AG20443 (cell line): ENCODE measurements at regions not wholly inside any gene's neighbourhood (a gene's known extent, or its start where the extent isn't known, plus 50 kb on each side); places are given as distances from the start of the nearest gene placed in this dataset.

Experiments used
- DNase-seq: peaks from one replicate; pipeline ENCODE4 v3.0.0; 2012; ENCODE audit warnings: low spot score, mixed read lengths

DNA sequence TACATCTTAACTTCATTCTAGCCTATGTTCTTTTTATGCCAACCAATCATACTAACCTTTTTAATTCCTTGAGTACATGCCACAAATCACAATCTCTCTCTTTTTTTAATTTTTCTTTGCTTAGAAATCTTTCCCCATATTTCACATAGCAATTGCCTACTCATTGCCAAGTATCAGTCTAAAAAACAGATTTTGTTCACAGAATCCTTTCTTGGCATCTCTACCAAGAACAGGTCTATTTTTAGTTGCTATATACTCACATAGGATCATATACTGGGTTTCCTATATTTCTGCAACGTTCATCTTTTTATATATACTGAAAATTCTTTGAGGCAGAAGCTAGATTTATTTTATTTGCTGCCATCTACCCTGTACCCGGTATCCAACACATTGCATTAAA, 292.1 kb downstream of the GASK1B start:
- no peak for DNase-seq

GRCh38 chr4:157854819-157855218, 318.0 kb downstream of the GASK1B start:
- no peak for DNase-seq

- DNase-seq, result no peak
These were observed 332.2 kb downstream of the GASK1B start for GRCh38 chr4:157840648-157841047.

- no peak for DNase-seq
These were observed 332.8 kb downstream of the GASK1B start for GRCh38 chr4:157840034-157840433.

DNA sequence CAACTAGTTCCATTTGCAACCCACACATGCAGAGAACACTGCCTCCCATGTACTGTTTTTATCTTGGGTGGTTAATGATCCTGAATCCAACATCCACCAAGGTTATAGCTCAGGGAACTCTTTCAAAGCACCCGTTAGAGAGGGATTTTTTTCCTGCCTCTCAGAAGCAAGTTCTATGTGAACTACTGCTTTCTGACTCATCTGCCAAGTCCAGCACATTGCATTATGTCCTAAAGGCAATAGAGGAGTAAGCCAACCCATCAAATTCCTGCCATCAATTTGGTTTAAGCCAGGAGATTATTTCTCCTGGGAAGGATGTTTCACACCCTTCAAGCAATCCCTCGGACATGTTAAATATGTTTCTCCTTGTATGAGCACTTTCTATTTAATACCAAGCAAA, 334.5 kb downstream of the GASK1B start:
- DNase-seq, result no peak

DNA sequence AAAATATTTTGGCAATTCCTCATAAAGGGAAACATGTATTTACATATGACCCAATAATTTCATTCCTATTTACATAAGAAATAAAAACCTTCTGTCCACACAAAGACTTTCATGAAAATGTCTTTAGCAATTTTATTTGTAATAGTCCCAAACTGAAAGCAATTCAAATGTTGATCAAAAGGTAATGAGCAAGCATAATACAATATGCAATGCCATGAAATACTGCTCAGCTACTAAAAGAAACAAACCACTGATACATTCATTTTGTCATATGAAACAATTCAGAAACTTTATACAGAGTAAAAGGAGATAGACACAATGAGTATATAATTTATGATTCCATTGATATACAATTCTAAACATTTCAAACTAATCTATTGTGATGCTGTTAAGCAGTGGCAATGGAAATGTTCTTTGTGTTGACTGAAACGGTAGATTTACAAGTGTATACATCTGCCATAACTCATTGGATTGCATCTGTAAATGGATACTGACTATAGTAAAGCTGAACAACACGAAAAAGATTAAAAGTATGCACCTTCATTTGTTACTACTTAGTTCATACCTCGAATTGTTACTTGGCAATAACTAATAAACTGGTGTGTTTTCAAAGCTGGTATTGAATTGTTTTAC, 335.6 kb downstream of the GASK1B start:
- no peak for DNase-seq

- no peak for DNase-seq
These were observed 340.2 kb downstream of the GASK1B start for GRCh38 chr4:157832596-157832995.

- no peak for DNase-seq
These were observed 348.8 kb downstream of the GASK1B start for GRCh38 chr4:157824021-157824420.

DNA sequence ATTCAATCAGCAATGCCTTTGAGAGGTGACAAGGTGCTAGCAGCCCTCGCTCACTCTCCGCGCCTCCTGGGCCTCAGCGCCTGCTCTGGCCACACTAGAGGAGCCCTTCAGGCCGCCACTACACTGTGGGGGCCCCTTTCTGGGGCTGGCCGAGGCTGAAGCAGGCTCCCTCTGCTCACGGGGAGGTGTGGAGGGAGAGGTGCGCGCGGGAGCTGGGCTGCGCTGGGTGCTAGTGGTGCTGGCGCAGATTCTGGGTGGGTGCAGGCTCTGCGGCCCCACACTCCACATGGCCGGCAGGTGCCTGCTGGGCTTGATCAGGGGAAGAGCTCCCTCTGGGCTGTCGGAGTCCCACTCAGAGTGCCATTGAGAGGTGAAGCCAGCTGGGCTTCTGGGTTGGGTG, 351.0 kb downstream of the GASK1B start:
- no peak for DNase-seq

DNA sequence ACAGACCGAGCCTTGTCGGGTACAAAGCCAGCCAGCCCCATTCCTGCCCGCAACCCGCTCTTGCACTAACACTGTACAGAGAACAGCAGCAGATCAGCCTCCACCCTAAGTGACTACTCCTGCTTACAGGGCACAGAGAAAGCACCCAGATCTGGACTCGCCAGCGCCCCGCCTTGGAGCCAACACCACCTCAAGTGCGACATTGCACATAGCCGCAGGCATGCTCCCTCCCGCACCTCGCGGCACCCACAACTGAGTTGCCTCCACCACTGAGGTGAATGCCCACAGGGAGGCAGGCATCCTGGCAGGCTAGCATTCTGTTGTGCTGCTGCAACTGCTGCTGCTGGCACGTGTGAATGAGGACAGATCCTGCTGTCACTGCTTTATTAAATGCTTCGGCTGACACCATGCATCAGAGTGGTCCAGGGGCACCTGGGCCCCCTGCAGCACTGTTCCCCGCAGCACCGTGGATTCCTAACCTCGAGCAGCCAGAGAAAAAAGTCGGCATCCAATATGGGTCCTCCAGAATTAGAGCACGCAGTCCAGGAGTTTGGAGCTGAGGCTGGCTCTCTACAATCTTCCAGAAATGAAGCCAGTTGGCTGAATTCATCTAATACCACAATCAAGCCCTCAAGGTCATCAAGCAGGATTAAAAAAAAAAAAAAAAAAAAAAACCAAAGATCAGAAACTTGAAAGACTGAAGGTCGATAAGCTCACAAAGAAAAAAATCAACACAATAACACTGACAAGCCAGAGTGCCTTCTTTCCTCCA, 352.9 kb downstream of the GASK1B start:
- no peak for DNase-seq

GRCh38 chr4:157818946-157819692, 353.7 kb downstream of the GASK1B start:
- DNase-seq, result no peak

DNA sequence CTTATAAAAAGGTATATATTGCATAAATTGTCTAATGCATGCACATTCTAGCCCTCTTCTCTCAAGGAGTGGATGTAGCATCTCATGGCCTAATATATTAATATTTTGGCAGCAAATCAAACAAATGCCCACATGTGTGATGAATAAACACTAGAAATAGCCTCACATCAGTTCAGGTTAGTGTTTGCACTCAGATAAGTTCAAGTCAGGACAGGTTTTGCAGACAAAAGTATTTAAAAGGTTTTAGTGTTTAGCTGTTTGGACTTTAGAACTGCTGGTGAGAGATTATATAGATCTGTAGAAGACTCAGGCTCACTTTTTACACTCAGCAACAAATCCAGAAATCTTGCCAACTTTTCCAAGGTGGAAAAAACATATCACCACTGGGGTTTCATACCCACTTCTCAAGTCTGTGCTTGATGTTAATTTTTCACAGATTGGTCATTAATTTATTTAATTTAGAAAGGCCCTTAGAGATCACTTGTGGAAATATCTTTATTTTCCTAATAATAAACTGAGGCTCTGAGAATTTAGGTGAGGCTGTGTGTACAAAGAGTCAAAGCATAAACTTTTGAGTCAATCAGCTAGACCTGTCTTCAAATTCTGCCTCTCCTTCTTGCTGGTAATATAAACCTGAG, 362.6 kb downstream of the GASK1B start:
- DNase-seq, result no peak

GRCh38 chr4:157808796-157809383, 363.9 kb downstream of the GASK1B start:
- no peak for DNase-seq

DNA sequence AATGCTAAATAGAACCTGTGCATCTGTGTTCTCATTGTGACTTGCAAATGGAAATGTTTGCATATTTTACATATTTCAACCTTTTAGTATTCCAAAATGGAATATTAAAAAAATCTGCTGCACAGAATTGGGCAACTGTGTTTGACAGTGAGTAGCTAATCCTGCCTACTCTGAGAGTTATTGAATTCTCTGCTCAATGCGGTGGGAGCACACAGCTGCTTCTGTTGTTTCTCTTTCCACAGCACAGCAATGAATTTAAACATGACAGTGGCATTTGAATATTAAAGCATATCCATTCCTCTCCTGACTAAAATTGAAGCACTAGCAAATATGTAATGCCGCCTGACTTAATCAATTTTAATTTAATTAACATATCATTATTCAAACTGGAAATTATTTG, 366.6 kb downstream of the GASK1B start:
- DNase-seq, result no peak

- no peak for DNase-seq
These were observed 367.8 kb downstream of the GASK1B start for GRCh38 chr4:157804986-157805385.

- no peak for DNase-seq
These were observed 368.8 kb downstream of the GASK1B start for GRCh38 chr4:157803845-157804521.

GRCh38 chr4:157803421-157803820, 369.4 kb downstream of the GASK1B start:
- DNase-seq, result no peak

DNA sequence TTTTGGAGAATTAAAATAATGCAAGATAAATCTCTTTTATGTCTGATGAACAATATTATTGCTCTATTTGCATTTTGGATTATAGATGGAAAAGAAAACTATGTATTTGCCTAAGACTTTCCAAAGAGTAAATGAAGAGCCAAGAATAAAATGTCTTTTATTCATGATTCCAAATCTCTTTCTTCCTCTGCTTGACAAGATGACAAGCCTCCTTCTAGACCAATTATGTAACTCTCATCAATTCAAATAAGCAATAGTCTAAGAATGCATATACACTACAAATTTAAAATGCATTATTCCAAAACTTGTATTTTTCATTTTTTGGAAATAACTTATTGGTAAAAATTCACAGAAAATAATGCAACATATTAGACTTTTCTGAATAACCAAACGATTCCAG, 377.3 kb downstream of the GASK1B start:
- DNase-seq, result no peak

DNA sequence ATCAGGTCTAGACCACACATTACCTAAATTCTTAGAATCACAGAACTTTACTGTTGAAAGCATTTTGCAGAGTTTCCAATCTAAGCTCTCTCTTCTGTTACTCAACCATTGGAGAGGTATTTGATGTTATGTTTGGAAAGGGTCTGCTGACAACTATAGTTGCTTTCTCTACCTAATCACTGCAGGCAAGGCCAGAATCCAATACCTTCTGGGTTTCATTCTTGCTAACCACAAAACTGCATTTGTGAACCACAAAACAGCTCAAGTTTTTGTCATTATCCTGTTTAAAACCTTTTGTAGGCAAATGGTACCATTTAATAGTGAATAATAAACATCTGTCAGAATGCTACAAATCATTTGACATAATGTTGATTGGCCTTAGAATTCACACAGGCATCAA, 380.1 kb downstream of the GASK1B start:
- no peak for DNase-seq

DNA sequence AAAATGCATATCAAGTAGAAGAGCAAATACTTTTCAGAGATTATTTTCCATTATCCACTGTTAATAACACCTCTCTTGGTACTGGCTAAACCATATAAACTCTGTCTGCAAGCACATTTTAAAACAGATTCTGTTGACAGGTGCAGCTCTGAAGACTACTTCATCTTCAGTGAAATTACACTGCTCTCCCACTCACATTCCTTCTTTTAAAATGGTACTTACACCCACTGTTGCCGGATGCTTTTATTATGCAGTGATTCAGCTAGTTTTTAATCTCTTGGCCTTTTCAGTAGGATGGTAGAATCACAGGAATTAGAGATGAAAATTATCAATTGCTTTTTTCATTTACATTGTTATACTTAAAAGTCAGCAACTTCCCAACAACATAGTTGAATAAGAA, 381.6 kb downstream of the GASK1B start:
- DNase-seq, result no peak

GRCh38 chr4:157787618-157788017, 385.2 kb downstream of the GASK1B start:
- DNase-seq, result no peak

DNA sequence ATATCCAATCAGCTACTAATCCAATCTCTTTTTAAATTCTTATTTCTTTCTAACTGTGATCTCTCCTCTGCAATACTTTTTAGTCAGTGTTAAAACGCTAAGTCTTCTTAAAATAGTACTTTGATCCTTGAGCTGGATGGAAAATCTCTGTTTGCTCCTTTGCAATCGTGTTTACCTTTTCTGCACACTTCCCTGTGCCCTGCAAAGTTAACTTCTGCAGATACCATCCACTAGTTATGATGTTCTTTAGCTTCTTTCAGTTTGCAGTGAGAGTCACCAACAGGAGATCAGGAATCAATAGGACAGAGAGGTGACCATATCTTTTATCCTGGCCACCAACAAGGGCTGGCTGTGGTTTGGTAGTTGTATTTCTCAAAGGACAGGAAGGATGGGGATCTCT, 391.5 kb downstream of the GASK1B start:
- DNase-seq, result no peak
